GM19043 (cell line): ENCODE measurements at regions not wholly inside any gene's neighbourhood (a gene's known extent, or its start where the extent isn't known, plus 50 kb on each side); places are given as distances from the start of the nearest gene placed in this dataset.

ENCODE experiments used
- ATAC-seq: cut with Tn5 transposase; IDR thresholded peaks from one replicate; pipeline ENCODE4 v1.9.1; 2021; ENCODE audit warnings: low read depth; ENCODE audit not compliant: unreplicated experiment

DNA sequence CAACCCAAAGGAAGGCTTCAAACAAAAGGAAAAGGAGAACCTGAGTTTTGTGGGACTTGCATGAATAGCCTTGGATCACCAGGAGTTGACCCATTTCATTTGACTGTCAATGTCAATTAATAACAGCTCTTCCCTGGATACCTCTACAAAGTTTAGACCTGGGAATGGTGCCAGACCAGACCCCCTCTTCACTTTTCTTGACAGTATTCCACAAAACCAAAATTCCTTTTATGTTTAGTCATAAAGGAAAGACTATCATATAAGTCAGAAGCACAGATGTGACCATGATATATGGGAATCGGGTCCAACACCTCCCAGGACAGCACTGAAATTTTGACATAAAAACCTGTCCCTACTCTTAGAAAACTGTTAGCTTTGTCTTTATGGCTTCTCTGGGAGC is 191.8 kb downstream of the LYPLAL1 start:
- ATAC-seq, result no peak

DNA sequence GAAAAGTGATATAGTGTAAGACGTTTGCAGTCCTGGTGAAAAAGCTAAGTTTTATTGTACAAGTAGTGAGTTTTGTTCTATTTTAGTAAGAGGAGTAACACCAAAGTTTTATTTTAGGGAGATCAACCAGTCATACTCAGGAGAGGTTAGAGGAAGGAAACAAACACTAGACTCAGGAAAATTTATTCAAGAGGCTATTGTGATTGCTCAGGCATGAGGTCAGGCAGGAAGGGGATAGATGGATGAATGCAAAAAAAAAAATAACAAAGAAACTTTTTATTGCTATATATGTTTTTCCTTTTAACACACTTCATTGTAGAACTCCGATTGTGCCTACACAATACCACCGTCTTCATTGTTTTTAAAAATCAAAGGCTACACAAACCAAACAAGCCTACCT is 189.0 kb downstream of the LYPLAL1 start:
- ATAC-seq, result no peak

GRCh38 chr1:219359126-219359525 is 185.4 kb downstream of the LYPLAL1 start:
- no peak for ATAC-seq

GRCh38 chr1:219358080-219358479 is 184.4 kb downstream of the LYPLAL1 start:
- ATAC-seq, result no peak

DNA sequence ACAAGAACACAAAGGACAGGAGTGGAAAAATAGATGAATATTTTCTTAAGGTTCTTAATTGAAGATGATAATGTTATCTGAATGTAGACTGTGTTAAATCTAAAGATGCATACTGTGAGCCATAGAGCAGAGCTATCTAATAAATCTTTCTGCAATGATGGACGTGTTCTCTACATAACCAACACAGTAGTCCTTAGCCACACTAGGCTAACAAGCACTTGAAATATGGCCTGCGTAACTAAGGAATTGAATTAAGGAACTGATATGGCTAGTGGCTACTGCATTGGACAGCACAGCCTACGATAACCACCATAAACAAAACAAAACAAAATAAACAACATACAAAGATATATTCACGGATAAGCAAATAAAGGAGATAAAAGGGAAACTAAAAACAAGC is 181.3 kb downstream of the LYPLAL1 start:
- ATAC-seq, result no peak

GRCh38 chr1:219352961-219353651 is 179.4 kb downstream of the LYPLAL1 start:
- no peak for ATAC-seq

- ATAC-seq, result no peak
Observed at GRCh38 chr1:219350172-219350931, 176.7 kb downstream of the LYPLAL1 start.

- ATAC-seq, result no peak
Observed at GRCh38 chr1:219347921-219348391, 174.3 kb downstream of the LYPLAL1 start.

DNA sequence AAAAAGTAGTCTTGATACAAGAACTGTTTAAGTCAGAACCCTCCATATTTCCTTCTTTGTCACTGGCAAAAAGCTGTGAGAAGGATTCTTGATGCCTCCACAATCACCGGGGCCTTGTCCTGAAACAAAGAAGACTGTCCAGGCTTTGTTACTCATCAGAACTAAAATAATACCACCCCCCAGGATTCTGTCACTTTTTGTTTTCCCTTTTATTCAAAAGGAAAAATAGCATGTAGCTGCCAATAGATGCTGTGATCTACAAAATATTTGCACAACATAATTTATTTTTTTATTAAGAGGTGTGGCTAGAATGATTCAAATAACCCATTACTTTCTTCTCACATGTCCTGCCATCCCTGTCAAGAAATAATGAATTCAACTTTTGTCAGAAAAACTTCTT is 173.7 kb downstream of the LYPLAL1 start:
- ATAC-seq, result no peak

DNA sequence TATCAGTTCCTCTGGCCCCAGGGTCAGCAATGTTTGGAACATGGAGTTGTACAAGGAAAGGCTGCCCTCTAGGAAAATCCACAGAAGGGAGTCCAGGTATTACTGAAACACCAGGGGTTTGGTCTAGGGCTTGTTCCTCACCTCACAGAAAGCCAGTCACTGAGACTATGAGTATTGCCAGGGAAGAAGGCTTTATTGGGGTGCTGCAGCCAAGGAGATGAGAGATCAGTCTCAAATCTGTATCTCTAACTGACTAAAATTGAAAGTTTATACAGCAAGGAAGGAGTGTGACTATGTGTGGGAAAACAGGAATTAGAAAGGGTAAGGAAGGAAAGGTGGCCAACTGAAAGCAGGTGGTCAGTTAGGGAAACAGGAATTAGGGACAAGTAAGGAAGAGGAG is 172.3 kb downstream of the LYPLAL1 start:
- ATAC-seq, result no peak

GRCh38 chr1:219342836-219343235 is 169.2 kb downstream of the LYPLAL1 start:
- no peak for ATAC-seq

DNA sequence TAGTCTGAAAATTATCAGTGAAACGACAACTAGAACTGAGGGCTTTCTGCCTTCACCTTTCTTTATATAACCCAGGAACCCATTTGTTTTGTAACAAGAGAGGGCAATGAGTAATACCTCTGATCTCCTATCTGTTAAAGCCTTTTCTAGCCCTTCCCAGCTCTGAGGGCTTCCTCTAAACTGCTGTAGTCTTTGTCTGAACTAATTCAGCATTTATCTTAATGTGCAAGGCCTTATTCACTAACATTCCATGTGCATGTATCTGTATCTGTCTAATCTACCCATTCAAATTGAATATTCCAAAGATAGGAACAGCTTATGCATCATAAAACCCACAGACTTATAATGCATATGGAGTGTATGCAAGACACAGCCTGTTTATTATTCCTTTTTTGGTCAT is 167.1 kb downstream of the LYPLAL1 start:
- ATAC-seq, result no peak

GRCh38 chr1:219339466-219339865 is 165.8 kb downstream of the LYPLAL1 start:
- no peak for ATAC-seq

GRCh38 chr1:219337588-219337987 is 163.9 kb downstream of the LYPLAL1 start:
- no peak for ATAC-seq

- ATAC-seq, result no peak
Observed at GRCh38 chr1:219333626-219334025, 159.9 kb downstream of the LYPLAL1 start.

- ATAC-seq, result no peak
Observed at GRCh38 chr1:219331424-219331823, 157.7 kb downstream of the LYPLAL1 start.

DNA sequence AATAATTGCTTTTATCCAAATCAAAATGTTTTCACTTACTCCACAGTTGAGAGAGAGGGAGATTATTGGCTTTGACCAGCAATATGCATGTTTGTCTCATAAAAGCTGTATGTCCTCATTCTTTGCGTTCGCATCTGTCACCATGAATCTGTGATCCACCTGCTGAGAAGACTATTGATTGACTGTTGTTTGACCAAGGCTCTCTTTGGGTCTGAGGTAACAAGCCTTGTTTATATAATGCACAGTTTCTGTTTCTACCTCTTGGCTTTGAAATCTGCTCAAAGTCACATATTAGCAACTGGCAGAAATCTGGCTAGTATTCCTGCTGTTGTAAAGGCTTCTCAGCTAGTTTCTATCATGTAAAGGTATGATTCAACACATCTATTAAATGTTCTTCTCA is 157.0 kb downstream of the LYPLAL1 start:
- ATAC-seq, result no peak

DNA sequence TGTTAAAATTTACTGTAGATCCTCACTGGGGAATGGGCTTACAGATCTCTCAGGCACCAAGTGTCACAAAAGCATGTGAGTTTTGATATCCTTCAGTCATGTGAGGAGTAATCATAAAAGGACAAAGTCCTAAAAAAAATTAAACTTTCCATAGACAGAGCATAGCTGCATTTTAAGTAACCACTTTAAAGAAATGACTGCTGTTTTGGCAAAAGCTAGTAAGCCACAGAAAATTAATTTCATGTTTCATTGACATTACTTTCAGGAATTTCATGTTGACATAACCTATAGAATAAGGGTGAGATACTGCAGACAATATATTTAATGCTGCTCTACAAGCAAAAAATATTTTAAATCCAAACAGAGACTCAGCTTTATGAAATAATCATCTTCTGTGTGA is 156.3 kb downstream of the LYPLAL1 start:
- ATAC-seq, result no peak

GRCh38 chr1:219329578-219329977 is 155.9 kb downstream of the LYPLAL1 start:
- ATAC-seq, result no peak

DNA sequence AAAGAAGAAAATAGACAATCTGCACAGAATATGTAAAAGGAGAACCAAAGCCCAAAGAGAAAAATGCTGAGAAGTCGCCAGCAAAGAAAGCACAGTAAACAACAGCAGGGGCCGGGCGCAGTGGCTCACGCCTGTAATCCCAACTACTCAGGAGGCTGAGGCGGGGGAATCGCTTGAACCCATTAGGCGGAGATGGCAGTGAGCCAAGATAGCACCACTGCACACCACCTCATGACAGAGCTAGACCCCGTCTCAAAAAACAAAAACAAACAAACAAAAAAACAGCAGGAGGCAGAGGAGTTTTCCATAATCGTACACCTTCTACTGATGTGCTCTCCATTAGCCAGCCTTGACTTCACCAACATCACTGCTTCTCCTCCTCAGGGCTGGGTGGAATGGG is 153.2 kb downstream of the LYPLAL1 start:
- no peak for ATAC-seq

DNA sequence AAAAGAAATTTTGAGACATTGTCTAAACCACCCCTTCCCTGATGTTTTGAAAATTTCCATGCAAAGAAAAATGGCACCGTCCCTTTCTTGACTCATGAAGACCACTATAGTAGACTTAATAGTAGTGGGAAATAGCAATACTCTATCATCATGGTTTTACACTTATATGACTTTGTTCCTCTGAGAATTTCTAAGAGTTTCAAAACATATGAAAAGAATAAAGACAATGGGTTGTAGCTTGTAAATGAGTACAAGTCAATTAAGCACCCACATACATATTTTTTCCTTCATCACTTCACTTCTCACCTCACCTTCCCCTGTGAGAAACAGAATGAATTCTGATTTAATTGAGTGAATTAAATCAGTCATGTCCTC is 151.7 kb downstream of the LYPLAL1 start:
- no peak for ATAC-seq
